ENCODE measurements at regions not wholly inside any gene's neighbourhood (a gene's known extent, or its start where the extent isn't known, plus 50 kb on each side); places are given as distances from the start of the nearest gene placed in this dataset.

- no peak for DNase-seq
- H3K36me3 ChIP-seq: no peaks in the 10 kb centered on the region
- H3K4me1 ChIP-seq: no peaks in the 10 kb centered on the region
- no peaks in the 10 kb centered on the region for H3K27me3 ChIP-seq
- no peak overlapping the region for H3K4me3 ChIP-seq (ENCODE audit: low read depth, low read length)
- no peaks in the 10 kb centered on the region for H3K9me3 ChIP-seq
- no peak for TF ChIP-seq CTCF (IDR thresholded peaks at IDR 0.05; ENCODE audit: low read depth, low read length)
These were observed 1125.2 kb upstream of the FANCL start for GRCh38 chr2:59366288-59366687.

DNA sequence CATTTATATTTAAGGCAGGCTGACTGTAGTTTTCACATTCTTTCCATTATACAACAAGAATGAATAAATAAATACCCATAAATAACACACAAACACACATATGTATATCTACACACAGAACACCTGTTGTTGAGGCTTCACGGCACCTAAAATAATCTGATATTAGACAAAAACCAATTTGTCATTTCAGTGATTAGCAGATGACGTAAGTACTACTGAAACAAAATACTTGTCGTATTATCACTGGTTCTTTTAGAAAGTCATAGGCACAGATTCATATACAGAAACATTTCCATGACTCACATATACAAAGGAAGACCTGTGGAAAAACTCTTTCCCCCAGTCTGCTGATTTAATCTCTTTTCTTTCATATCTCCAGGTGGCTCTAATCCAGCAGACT is 1113.4 kb upstream of the FANCL start:
- H3K27me3 ChIP-seq: no peaks in the 10 kb centered on the region
- H3K4me3 ChIP-seq (ENCODE audit: low read depth, low read length): no peak overlapping the region
- no peaks in the 10 kb centered on the region for H3K4me1 ChIP-seq
- no peak for DNase-seq
- TF ChIP-seq CTCF (IDR thresholded peaks at IDR 0.05; ENCODE audit: low read depth, low read length): no peak
- H3K9me3 ChIP-seq: no peaks in the 10 kb centered on the region
- no peaks in the 10 kb centered on the region for H3K36me3 ChIP-seq

DNA sequence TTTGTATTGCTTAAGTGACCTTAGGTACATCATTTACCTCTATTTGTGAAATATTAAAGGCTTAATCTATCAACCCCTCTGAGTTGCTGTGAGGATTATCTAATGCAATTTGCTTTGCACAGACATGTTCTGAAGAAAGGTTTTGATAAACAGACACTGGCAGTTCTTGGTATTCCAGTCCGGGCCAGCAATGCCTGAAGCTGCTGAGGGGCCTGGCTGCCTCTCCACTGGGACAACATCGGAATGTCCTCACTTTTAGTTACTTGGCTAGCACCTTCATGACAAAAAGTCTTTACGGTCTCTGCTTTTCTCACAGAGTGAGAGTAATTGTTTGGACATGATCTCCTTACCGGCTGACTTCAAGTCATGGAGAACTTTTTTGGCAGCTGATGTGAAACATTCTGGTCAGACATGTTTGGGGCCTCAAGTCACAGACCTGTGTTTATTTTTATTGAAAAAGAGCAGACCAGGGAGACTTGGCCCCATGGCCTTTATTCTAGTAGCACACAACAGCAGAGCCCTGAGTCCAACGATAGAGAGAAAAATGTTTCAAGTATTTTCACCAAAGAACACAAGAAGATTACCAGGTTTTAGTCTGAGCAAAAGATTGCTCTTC is 1112.3 kb upstream of the FANCL start:
- H3K27me3 ChIP-seq: no peaks in the 10 kb centered on the region
- H3K4me1 ChIP-seq: no peaks in the 10 kb centered on the region
- H3K36me3 ChIP-seq: no peaks in the 10 kb centered on the region
- no peak for DNase-seq
- no peak overlapping the region for H3K4me3 ChIP-seq (ENCODE audit: low read depth, low read length)
- no peak for TF ChIP-seq CTCF (IDR thresholded peaks at IDR 0.05; ENCODE audit: low read depth, low read length)
- no peaks in the 10 kb centered on the region for H3K9me3 ChIP-seq

GRCh38 chr2:59342166-59342565 is 1101.0 kb upstream of the FANCL start:
- TF ChIP-seq CTCF (IDR thresholded peaks at IDR 0.05; ENCODE audit: low read depth, low read length): no peak
- Histone ChIP-seq H3K4me3 (ENCODE audit: low read depth, low read length) (no peak overlapping the region), H3K4me1 (no peaks in the 10 kb centered on the region), H3K36me3 (no peaks in the 10 kb centered on the region), H3K27me3 (no peaks in the 10 kb centered on the region), H3K9me3 (no peaks in the 10 kb centered on the region)
- no peak for DNase-seq

DNA sequence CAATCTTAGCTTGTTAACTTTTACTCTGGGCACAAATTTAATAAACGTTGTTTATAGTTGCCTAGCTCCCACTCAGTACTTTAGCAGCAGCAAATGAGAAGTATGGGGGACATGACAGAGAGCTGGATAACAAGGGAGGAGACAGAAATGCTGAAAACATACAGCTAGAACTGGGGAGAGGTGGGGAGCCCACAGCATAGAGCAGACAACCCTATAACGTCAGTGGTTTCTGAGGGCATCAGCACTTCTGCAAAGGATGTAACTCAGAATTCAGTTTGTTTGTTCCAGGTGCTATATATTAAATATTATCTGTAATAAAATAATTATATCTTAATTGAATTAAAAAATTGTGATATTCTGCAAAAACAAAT is 1098.7 kb upstream of the FANCL start:
- no peak for DNase-seq
- Histone ChIP-seq H3K27me3 (no peaks in the 10 kb centered on the region), H3K4me1 (no peaks in the 10 kb centered on the region), H3K36me3 (no peaks in the 10 kb centered on the region), H3K4me3 (ENCODE audit: low read depth, low read length) (no peak overlapping the region), H3K9me3 (no peaks in the 10 kb centered on the region)
- no peak for TF ChIP-seq CTCF (IDR thresholded peaks at IDR 0.05; ENCODE audit: low read depth, low read length)

DNA sequence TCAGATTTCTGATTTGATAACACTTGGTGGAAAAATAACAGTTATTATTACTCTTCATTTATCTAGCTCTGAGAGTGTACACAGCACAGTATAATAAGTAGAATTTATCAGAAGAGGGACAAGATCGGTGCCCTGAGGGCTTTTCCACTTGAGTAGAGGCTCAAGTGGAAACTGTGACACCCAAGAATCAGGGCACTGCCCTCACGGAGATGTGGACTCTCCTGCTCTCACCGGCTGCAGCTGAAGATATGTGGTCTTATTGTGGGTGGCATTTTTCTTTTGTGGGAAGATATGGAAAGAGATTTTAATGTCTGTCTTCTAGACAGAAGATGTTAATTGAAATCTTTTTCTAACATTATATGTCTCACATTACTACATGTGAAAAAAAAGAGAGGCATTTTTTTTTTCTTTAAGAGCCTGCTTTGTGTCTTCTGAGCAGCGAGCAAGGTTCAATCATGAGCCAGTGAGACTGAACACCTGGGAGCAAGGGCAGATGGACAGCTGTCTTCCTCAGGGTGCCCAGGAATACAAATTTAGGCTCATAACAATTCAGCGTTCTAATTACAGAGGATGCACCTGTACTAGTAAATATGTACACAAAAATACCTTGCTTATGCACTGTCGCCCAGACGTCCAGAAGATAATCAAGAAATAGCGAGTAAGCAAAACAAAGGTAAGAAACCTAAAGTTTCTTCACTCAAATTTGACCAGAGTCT is 1098.2 kb upstream of the FANCL start:
- no peak overlapping the region for H3K4me3 ChIP-seq (ENCODE audit: low read depth, low read length)
- no peaks in the 10 kb centered on the region for H3K4me1 ChIP-seq
- H3K9me3 ChIP-seq: no peaks in the 10 kb centered on the region
- no peak for DNase-seq
- TF ChIP-seq CTCF (IDR thresholded peaks at IDR 0.05; ENCODE audit: low read depth, low read length): no peak
- no peaks in the 10 kb centered on the region for H3K27me3 ChIP-seq
- H3K36me3 ChIP-seq: no peaks in the 10 kb centered on the region

All from BE2C (cell line).